ENCODE measurements at regions not wholly inside any gene's neighbourhood (a gene's known extent, or its start where the extent isn't known, plus 50 kb on each side); places are given as distances from the start of the nearest gene placed in this dataset.
"Not testable (repeated sequence)": the region's sequence is repeated elsewhere in the genome, so short reads cannot be mapped to it uniquely, and the experiment has no call there.

GRCh38 chr6:121593011-121593641 lies 157.7 kb downstream of the GJA1 start:
- Mint-ChIP-seq H3K27me3 (ENCODE audit: low read depth) (no peaks in the 10 kb centered on the region), H3K9me3 (ENCODE audit: low read depth) (no peaks in the 10 kb centered on the region), H3K27ac (ENCODE audit: unreplicated experiment) (no peak overlapping the region), H3K4me3 (ENCODE audit: unreplicated experiment) (no peak overlapping the region), H3K36me3 (ENCODE audit: low read depth) (no peaks in the 10 kb centered on the region), H3K4me1 (ENCODE audit: low read depth) (peaks cover 12% of the 10 kb centered on the region)
- no peak for DNase-seq (ENCODE audit: low spot score)
- TF ChIP-seq, protein P1, sequence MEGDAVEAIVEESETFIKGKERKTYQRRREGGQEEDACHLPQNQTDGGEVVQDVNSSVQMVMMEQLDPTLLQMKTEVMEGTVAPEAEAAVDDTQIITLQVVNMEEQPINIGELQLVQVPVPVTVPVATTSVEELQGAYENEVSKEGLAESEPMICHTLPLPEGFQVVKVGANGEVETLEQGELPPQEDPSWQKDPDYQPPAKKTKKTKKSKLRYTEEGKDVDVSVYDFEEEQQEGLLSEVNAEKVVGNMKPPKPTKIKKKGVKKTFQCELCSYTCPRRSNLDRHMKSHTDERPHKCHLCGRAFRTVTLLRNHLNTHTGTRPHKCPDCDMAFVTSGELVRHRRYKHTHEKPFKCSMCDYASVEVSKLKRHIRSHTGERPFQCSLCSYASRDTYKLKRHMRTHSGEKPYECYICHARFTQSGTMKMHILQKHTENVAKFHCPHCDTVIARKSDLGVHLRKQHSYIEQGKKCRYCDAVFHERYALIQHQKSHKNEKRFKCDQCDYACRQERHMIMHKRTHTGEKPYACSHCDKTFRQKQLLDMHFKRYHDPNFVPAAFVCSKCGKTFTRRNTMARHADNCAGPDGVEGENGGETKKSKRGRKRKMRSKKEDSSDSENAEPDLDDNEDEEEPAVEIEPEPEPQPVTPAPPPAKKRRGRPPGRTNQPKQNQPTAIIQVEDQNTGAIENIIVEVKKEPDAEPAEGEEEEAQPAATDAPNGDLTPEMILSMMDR (IDR thresholded peaks at IDR 0.05): no peak

GRCh38 chr6:121594053-121594452 lies 158.6 kb downstream of the GJA1 start:
- no peak for DNase-seq (ENCODE audit: low spot score)
- H3K27me3 Mint-ChIP-seq (ENCODE audit: low read depth): no peaks in the 10 kb centered on the region
- TF ChIP-seq, protein P1 (IDR thresholded peaks at IDR 0.05): no peak
- no peaks in the 10 kb centered on the region for H3K9me3 Mint-ChIP-seq (ENCODE audit: low read depth)
- peaks cover 12% of the 10 kb centered on the region for H3K4me1 Mint-ChIP-seq (ENCODE audit: low read depth)
- no peak overlapping the region for H3K27ac Mint-ChIP-seq (ENCODE audit: unreplicated experiment)
- no peak overlapping the region for H3K4me3 Mint-ChIP-seq (ENCODE audit: unreplicated experiment)
- H3K36me3 Mint-ChIP-seq (ENCODE audit: low read depth): no peaks in the 10 kb centered on the region

GRCh38 chr6:121595646-121596045 lies 160.2 kb downstream of the GJA1 start:
- Mint-ChIP-seq H3K36me3 (ENCODE audit: low read depth) (no peaks in the 10 kb centered on the region), H3K4me3 (ENCODE audit: unreplicated experiment) (no peak overlapping the region), H3K27me3 (ENCODE audit: low read depth) (no peaks in the 10 kb centered on the region), H3K4me1 (ENCODE audit: low read depth) (peaks cover 12% of the 10 kb centered on the region), H3K9me3 (ENCODE audit: low read depth) (no peaks in the 10 kb centered on the region), H3K27ac (ENCODE audit: unreplicated experiment) (no peak overlapping the region)
- TF ChIP-seq, protein P1 (IDR thresholded peaks at IDR 0.05): no peak
- DNase-seq (ENCODE audit: low spot score): no peak

DNA sequence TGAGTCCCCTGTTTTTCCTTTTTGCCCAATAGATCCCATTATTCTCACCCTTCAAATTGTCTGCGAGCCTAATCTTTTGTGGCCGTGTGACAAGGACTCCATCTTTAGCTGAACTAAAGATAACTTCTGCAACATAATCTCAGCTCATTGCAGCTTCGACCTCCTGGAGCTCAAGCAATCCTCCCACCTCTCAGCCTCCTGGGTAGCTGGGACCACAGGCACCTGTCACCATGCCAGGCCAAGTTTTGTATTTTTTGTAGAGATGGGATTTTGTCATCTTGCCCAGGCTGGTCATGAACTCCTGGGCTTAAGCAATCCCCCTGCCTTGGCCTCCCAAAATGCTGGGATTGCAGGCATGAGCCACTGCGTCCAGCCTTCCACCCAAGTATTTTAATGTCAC lies 161.0 kb downstream of the GJA1 start:
- Mint-ChIP-seq H3K27me3 (ENCODE audit: low read depth) (no peaks in the 10 kb centered on the region), H3K4me1 (ENCODE audit: low read depth) (peaks cover 12% of the 10 kb centered on the region), H3K36me3 (ENCODE audit: low read depth) (no peaks in the 10 kb centered on the region), H3K27ac (ENCODE audit: unreplicated experiment) (no peak overlapping the region), H3K4me3 (ENCODE audit: unreplicated experiment) (no peak overlapping the region), H3K9me3 (ENCODE audit: low read depth) (no peaks in the 10 kb centered on the region)
- no peak for DNase-seq (ENCODE audit: low spot score)
- TF ChIP-seq, protein P1 (IDR thresholded peaks at IDR 0.05): no peak

GRCh38 chr6:121597654-121598053 lies 162.2 kb downstream of the GJA1 start:
- Mint-ChIP-seq H3K9me3 (ENCODE audit: low read depth) (no peaks in the 10 kb centered on the region), H3K36me3 (ENCODE audit: low read depth) (no peaks in the 10 kb centered on the region), H3K4me3 (ENCODE audit: unreplicated experiment) (no peak overlapping the region), H3K27ac (ENCODE audit: unreplicated experiment) (peak overlapping the region; percentile 20), H3K4me1 (ENCODE audit: low read depth) (peaks cover 12% of the 10 kb centered on the region), H3K27me3 (ENCODE audit: low read depth) (no peaks in the 10 kb centered on the region)
- TF ChIP-seq, protein P1 (IDR thresholded peaks at IDR 0.05): no peak
- DNase-seq (ENCODE audit: low spot score): no peak

- not testable (repeated sequence) for H3K36me3 Mint-ChIP-seq (ENCODE audit: low read depth); H3K9me3 Mint-ChIP-seq (ENCODE audit: low read depth); H3K4me3 Mint-ChIP-seq (ENCODE audit: unreplicated experiment); H3K27ac Mint-ChIP-seq (ENCODE audit: unreplicated experiment); H3K4me1 Mint-ChIP-seq (ENCODE audit: low read depth); H3K27me3 Mint-ChIP-seq (ENCODE audit: low read depth); DNase-seq (ENCODE audit: low spot score)
These were observed 163.9 kb downstream of the GJA1 start for GRCh38 chr6:121599331-121599730.

All from chondrocyte (in vitro differentiated cells).